ENCODE measurements at regions not wholly inside any gene's neighbourhood (a gene's known extent, or its start where the extent isn't known, plus 50 kb on each side); places are given as distances from the start of the nearest gene placed in this dataset.

GRCh38 chr2:60603533-60604190, 50.2 kb upstream of the BCL11A start:
- TF ChIP-seq CTCF (IDR thresholded peaks at IDR 0.05) = no peak
- no peak for TF ChIP-seq POLR2A (IDR thresholded peaks at IDR 0.05)
